ENCODE measurements at regions not wholly inside any gene's neighbourhood (a gene's known extent, or its start where the extent isn't known, plus 50 kb on each side); places are given as distances from the start of the nearest gene placed in this dataset.
A peak's percentile ranks its signal among the peaks of the same experiment; 100 is the strongest.

- TF ChIP-seq CTCF (IDR thresholded peaks at IDR 0.05; ENCODE audit: control extremely low read depth, extremely low read depth) = no peak
- DNase-seq (peak; percentile 62 to 82 (median 77)), ATAC-seq (ENCODE audit: insufficient read depth, low FRiP score) (no peak)
- Histone ChIP-seq H3K36me3 (ENCODE audit: control insufficient read depth in 4 of 4, insufficient read depth in 4 of 4, low read length in 4 of 4) (no peaks in the 10 kb centered on the region), H3K4me3 (no peak overlapping the region), H3K27ac (ENCODE audit: low read depth in 1 of 2, low read length in 1 of 2) (peak overlapping the region; percentile 77 to 80), H3K9me3 (ENCODE audit: control insufficient read depth in 4 of 4, insufficient read depth in 3 of 4, low read length in 3 of 4) (peaks cover 0 to 2% (median 0%) of the 10 kb centered on the region in 4 donors), H3K9ac (ENCODE audit: insufficient read depth in 1 of 2, low read length in 2 of 2) (no peak overlapping the region), H3K4me1 (ENCODE audit: control insufficient read depth in 5 of 5, insufficient read depth in 5 of 5, low read length in 5 of 5) (peaks cover 0 to 44% (median 22%) of the 10 kb centered on the region in 5 donors), H3K27me3 (ENCODE audit: control insufficient read depth in 3 of 3, insufficient read depth in 3 of 3, low read length in 2 of 3) (peaks cover 0 to 11% (median 8%) of the 10 kb centered on the region in 3 donors)
- 49 to 65% methylated on average over 17 of the region's 17 CpGs for WGBS, 2 donors
Measured at GRCh38 chr10:124155781-124156435, 62.5 kb upstream of the CHST15 start.

- no peak for TF ChIP-seq CTCF (IDR thresholded peaks at IDR 0.05; ENCODE audit: control extremely low read depth, extremely low read depth)
- Histone ChIP-seq H3K27ac (ENCODE audit: low read depth in 1 of 2, low read length in 1 of 2) (peak overlapping the region in 1 of 2 donors; percentile 76), H3K9ac (ENCODE audit: insufficient read depth in 1 of 2, low read length in 2 of 2) (no peak overlapping the region), H3K4me1 (ENCODE audit: control insufficient read depth in 5 of 5, insufficient read depth in 5 of 5, low read length in 5 of 5) (peaks cover 0 to 44% (median 22%) of the 10 kb centered on the region in 5 donors), H3K27me3 (ENCODE audit: control insufficient read depth in 3 of 3, insufficient read depth in 3 of 3, low read length in 2 of 3) (peaks cover 0 to 4% (median 2%) of the 10 kb centered on the region in 3 donors), H3K4me3 (no peak overlapping the region), H3K36me3 (ENCODE audit: control insufficient read depth in 4 of 4, insufficient read depth in 4 of 4, low read length in 4 of 4) (no peaks in the 10 kb centered on the region), H3K9me3 (ENCODE audit: control insufficient read depth in 4 of 4, insufficient read depth in 3 of 4, low read length in 3 of 4) (peaks cover 0 to 2% (median 0%) of the 10 kb centered on the region in 4 donors)
- DNase-seq (peak; percentile 22 to 54 (median 43)), ATAC-seq (ENCODE audit: insufficient read depth, low FRiP score) (peak; percentile 80)
- 14 to 29% methylated on average over 19 of the region's 20 CpGs for WGBS, 2 donors
Measured at GRCh38 chr10:124153023-124153826, 59.8 kb upstream of the CHST15 start.

GRCh38 chr10:124152139-124153022 lies 59.0 kb upstream of the CHST15 start:
- Histone ChIP-seq H3K27ac (ENCODE audit: low read depth in 1 of 2, low read length in 1 of 2) (peak overlapping the region in 1 of 2 donors; percentile 76), H3K4me1 (ENCODE audit: control insufficient read depth in 5 of 5, insufficient read depth in 5 of 5, low read length in 5 of 5) (peaks cover 0 to 43% (median 22%) of the 10 kb centered on the region in 5 donors), H3K4me3 (no peak overlapping the region), H3K36me3 (ENCODE audit: control insufficient read depth in 4 of 4, insufficient read depth in 4 of 4, low read length in 4 of 4) (no peaks in the 10 kb centered on the region), H3K9me3 (ENCODE audit: control insufficient read depth in 4 of 4, insufficient read depth in 3 of 4, low read length in 3 of 4) (peaks cover 0 to 2% (median 0%) of the 10 kb centered on the region in 4 donors), H3K27me3 (ENCODE audit: control insufficient read depth in 3 of 3, insufficient read depth in 3 of 3, low read length in 2 of 3) (peaks cover 0 to 4% (median 2%) of the 10 kb centered on the region in 3 donors), H3K9ac (ENCODE audit: insufficient read depth in 1 of 2, low read length in 2 of 2) (no peak overlapping the region)
- DNase-seq (peak in 2 of 3 donors; percentile 11 to 17), ATAC-seq (ENCODE audit: insufficient read depth, low FRiP score) (peak; percentile 77)
- 40 to 44% methylated on average over 32 of the region's 32 CpGs for whole genome bisulfite sequencing, 2 donors
- TF ChIP-seq CTCF (IDR thresholded peaks at IDR 0.05; ENCODE audit: control extremely low read depth, extremely low read depth) = no peak

Measured in lung (tissue), 11 donors.